HepG2 (cell line): ENCODE measurements at regions not wholly inside any gene's neighbourhood (a gene's known extent, or its start where the extent isn't known, plus 50 kb on each side); places are given as distances from the start of the nearest gene placed in this dataset.
A peak's percentile ranks its signal among the peaks of the same experiment; 100 is the strongest.
"Not testable (repeated sequence)": the region's sequence is repeated elsewhere in the genome, so short reads cannot be mapped to it uniquely, and the experiment has no call there.

Experiments used
- ATAC-seq: fragments of 200-7000 bp; cut with Tn5 transposase; 3 replicates; pipeline ENCODE4 v1.9.1; 2020; ENCODE audit warnings: mild to moderate bottlenecking, moderate library complexity
- BruUV-seq: library from RNA; stranded (reverse); fragments of 400-500 nt; replicated peaks from 2 replicates; lab custom pipeline; 2021; lab: Mats Ljungman, UMichigan
- CTCF ChIA-PET: fragments of 300-600 bp; formaldehyde crosslinking; extraction: SDS; loops from one replicate; lab custom pipeline; 2021; ENCODE audit warnings: low total read pairs, inconsistent platforms, low intra/inter-chr PET ratio; lab: Yijun Ruan, JAX
- POLR2A ChIA-PET: fragments of 350-600 bp; sonication (Branson Sonifier 250); formaldehyde crosslinking; loops from one replicate; lab custom pipeline; 2020; ENCODE audit warnings: antibody characterized with exemption, inconsistent platforms; lab: Yijun Ruan, JAX
- DNase-seq: peaks from one replicate; pipeline ENCODE4 v3.0.0-alpha.2; 2015; ENCODE audit warnings: low spot score
- FAIRE-seq: peaks from 3 replicates; lab custom pipeline; 2011; peaks lifted over from hg19 to GRCh38; lab: Jason Lieb, UNC
- H2AFZ ChIP-seq: one replicate; pipeline ENCODE4 v1.6.1; 2011; ENCODE audit warnings: low read length, inconsistent platforms
- H3K27ac ChIP-seq: fragments of 300-600 bp; 3 replicates; pipeline ENCODE4 v1.8.0; 2011; ENCODE audit warnings: mixed run types, mild to moderate bottlenecking, mixed read lengths, low read length, inconsistent platforms; ENCODE audit not compliant: insufficient read depth; ENCODE audit errors: extremely low read length
- H3K27me3 ChIP-seq, 2 experiments: fragments of 200-600 bp in 1 of 2; 2 replicates in 1 of 2; 3 replicates in 1 of 2; pipeline versions ENCODE4 v1.6.0 to v1.8.0; 2011; ENCODE audit warnings: low read length in 2 of 2, mild to moderate bottlenecking in 2 of 2, moderate library complexity in 2 of 2, inconsistent platforms in 1 of 2; ENCODE audit not compliant: insufficient read depth in 2 of 2, control insufficient read depth in 1 of 2
- H3K36me3 ChIP-seq, 2 experiments: fragments of 200-600 bp in 1 of 2; replicated peaks in 1 of 2; 2 replicates in 1 of 2; 3 replicates in 1 of 2; pipeline versions ENCODE4 v1.5.1 to v1.8.0; 2011; ENCODE audit warnings: low read length in 2 of 2, inconsistent platforms in 1 of 2; ENCODE audit not compliant: insufficient read depth in 2 of 2, control insufficient read depth in 1 of 2
- H3K4me1 ChIP-seq: 2 replicates; pipeline ENCODE4 v1.5.1; 2012; ENCODE audit warnings: low read length, inconsistent platforms; ENCODE audit not compliant: insufficient read depth
- H3K4me2 ChIP-seq: 2 replicates; pipeline ENCODE4 v1.6.0; 2011; ENCODE audit warnings: low read depth, low read length, inconsistent platforms
- H3K4me3 ChIP-seq, 3 experiments: fragments of 200-600 bp in 1 of 3; sonication (generic), shearing (Covaris generic) in 1 of 3; replicated peaks in 1 of 3; 2 replicates each; pipeline ENCODE4 v1.5.1; 2011 to 2016; ENCODE audit warnings: low read length in 3 of 3, inconsistent platforms in 2 of 3, low read depth in 2 of 3, mild to moderate bottlenecking in 2 of 3, control low read depth in 1 of 3, mixed read lengths in 1 of 3; ENCODE audit not compliant: insufficient read depth in 1 of 3
- H3K79me2 ChIP-seq: one replicate; pipeline ENCODE4 v1.6.1; 2011; ENCODE audit warnings: low read length, inconsistent platforms; ENCODE audit not compliant: insufficient read depth
- H3K9ac ChIP-seq: 2 replicates; pipeline ENCODE4 v1.6.0; 2011; ENCODE audit warnings: mild to moderate bottlenecking, low read depth, low read length, inconsistent platforms; ENCODE audit not compliant: insufficient read depth
- H3K9me3 ChIP-seq: 2 replicates; pipeline ENCODE4 v1.5.1; 2012; ENCODE audit warnings: mild to moderate bottlenecking, low read length
- H4K20me1 ChIP-seq: 2 replicates; pipeline ENCODE4 v1.6.0; 2011; ENCODE audit warnings: inconsistent platforms, mild to moderate bottlenecking, low read length, moderate library complexity; ENCODE audit not compliant: insufficient read depth
- CHD4 ChIP-seq: fragments of 200-600 bp; sonication (generic); IDR thresholded peaks from 2 replicates; pipeline ENCODE4 v1.7.0; 2017; ENCODE audit warnings: mild to moderate bottlenecking, low read length, borderline replicate concordance
- KLF6 ChIP-seq: IDR thresholded peaks from 2 replicates; pipeline ENCODE4 v1.8.0; 2016; ENCODE audit warnings: missing biosample characterization, missing genetic modification reagents
- NR2F2 ChIP-seq: IDR thresholded peaks from 2 replicates; pipeline ENCODE4 v1.6.1; 2012; ENCODE audit warnings: low read depth, inconsistent platforms, borderline replicate concordance
- RAD21 ChIP-seq: fragments of 450-650 bp; formaldehyde crosslinking; IDR thresholded peaks from 2 replicates; pipeline ENCODE4 v1.5.0; 2020; ENCODE audit warnings: mild to moderate bottlenecking
- RAD51 ChIP-seq: fragments of 450-650 bp; IDR thresholded peaks from 2 replicates; pipeline ENCODE4 v1.6.1; 2016; ENCODE audit warnings: borderline replicate concordance
- WIZ ChIP-seq: sonication (generic); formaldehyde crosslinking; IDR thresholded peaks from 2 replicates; pipeline ENCODE4 v1.5.1; 2020; ENCODE audit warnings: mild to moderate bottlenecking, missing genetic modification reagents
- ZBTB7B ChIP-seq: sonication (generic); formaldehyde crosslinking; IDR thresholded peaks from 2 replicates; pipeline ENCODE4 v1.4.0; 2020; ENCODE audit warnings: missing genetic modification reagents
- ZHX1 ChIP-seq: sonication (generic); formaldehyde crosslinking; IDR thresholded peaks from 2 replicates; pipeline ENCODE4 v1.8.1; 2022; ENCODE audit warnings: low read depth, mild to moderate bottlenecking, missing genetic modification reagents
- ZNF17 ChIP-seq: sonication (generic); formaldehyde crosslinking; IDR thresholded peaks from 2 replicates; pipeline ENCODE4 v1.5.0; 2020; ENCODE audit warnings: mild to moderate bottlenecking, missing genetic modification reagents
- ZNF572 ChIP-seq: sonication (generic); formaldehyde crosslinking; IDR thresholded peaks from 2 replicates; pipeline ENCODE4 v1.5.1; 2020; ENCODE audit warnings: mild to moderate bottlenecking, missing genetic modification reagents
- ZNF775 ChIP-seq: sonication (generic); formaldehyde crosslinking; IDR thresholded peaks from 2 replicates; pipeline ENCODE4 v1.4.0; 2020; ENCODE audit warnings: missing genetic modification reagents, mild to moderate bottlenecking, moderate library complexity, borderline replicate concordance
- WGBS: methylation state at CpG from one replicate; pipeline ENCODE4 v1.1.6; 2017; ENCODE audit warnings: low lambda C conversion rate; 5-methylcytosine and 5-hydroxymethylcytosine counted together
- in situ Hi-C: cut with HindIII; loops from 2 replicates; pipeline ENCODE4 v1.10.0; 2017; ENCODE audit warnings: low pct_unique_long_range_greater_than_20kb; ENCODE audit not compliant: extremely low pct_ligation_motif_present
- intact Hi-C: fragments of 100-400 bp; cut with micrococcal nuclease; formaldehyde crosslinking; loops from one replicate; pipeline ENCODE4 v1.10.0; 2022; ENCODE audit not compliant: unreplicated experiment

DNA sequence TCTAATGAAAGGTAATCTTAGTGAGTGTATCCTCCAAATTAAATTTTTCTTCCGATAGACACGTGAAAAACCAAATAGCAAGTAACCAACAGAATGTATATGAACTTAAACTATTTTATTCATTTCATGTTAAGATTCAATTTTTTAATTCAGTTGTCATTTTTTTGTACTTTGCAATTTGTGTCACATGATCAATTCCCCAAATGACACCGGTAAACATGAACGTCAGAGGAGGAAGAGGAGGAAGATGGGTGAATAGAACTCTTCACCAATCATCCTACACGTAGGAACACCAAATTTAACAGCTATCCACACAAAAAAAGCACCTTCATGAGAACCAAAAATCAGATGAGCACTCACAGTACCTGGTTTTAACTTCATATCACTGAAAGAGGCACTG, 401.4 kb upstream of the MIR17HG start:
- in situ Hi-C loops, POLR2A ChIA-PET, intact Hi-C loops, H2AFZ ChIP-seq, ATAC-seq, H3K27ac ChIP-seq, DNase-seq, H3K4me2 ChIP-seq, FAIRE-seq, H3K9ac ChIP-seq, H4K20me1 ChIP-seq, H3K4me1 ChIP-seq, H3K36me3 ChIP-seq, H3K4me3 ChIP-seq, CTCF ChIA-PET, H3K27me3 ChIP-seq, BruUV-seq, H3K9me3 ChIP-seq, H3K79me2 ChIP-seq: not testable (repeated sequence)
- peak; percentile 23; the same call in 1 of the 2 replicates for TF ChIP-seq RAD51
- 2% methylated on average over 5 of the region's 5 CpGs for WGBS

DNA sequence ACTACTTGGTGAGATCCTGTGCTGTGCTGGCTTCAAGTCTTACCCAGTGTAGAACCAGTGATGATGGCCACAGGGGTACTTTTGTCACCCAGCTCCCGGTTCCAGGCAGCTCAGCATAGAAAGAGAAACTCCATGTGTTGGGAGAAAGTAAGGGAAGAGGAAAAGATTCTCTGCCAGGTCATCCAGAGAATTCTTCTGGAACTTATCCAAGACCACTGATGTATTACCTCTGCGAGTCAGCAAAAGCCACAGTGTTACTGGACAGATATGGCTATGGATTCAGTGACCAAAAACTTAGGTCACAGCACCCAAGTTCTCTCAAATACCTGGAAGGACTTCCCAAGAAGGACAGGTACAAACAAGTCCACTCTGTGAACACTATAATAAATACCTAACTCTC, 399.5 kb upstream of the MIR17HG start:
- no peaks in the 10 kb centered on the region for H4K20me1 ChIP-seq
- TF ChIP-seq NR2F2 = no peak
- no peak for TF ChIP-seq WIZ (CRISPR knock-in tag)
- no peak for TF ChIP-seq ZNF572 (CRISPR knock-in tag)
- no peak for TF ChIP-seq CHD4
- TF ChIP-seq ZNF17 = no peak
- TF ChIP-seq ZHX1 (CRISPR knock-in tag) = no peak
- no peak for TF ChIP-seq KLF6 (CRISPR knock-in tag)
- no peak for TF ChIP-seq ZBTB7B (CRISPR knock-in tag)
- TF ChIP-seq ZNF775 (CRISPR knock-in tag) = no peak
- no peak for TF ChIP-seq RAD21 (CRISPR knock-in tag)
- FAIRE-seq (no peak), ATAC-seq (no peak), DNase-seq (no peak)
- no TSS peak for BruUV-seq
- no peak overlapping the region for H3K27ac ChIP-seq
- no peak overlapping the region for H3K4me2 ChIP-seq
- no peaks in the 10 kb centered on the region for H3K27me3 ChIP-seq
- H3K79me2 ChIP-seq = no peaks in the 10 kb centered on the region
- H3K4me3 ChIP-seq = no peak overlapping the region
- intact Hi-C loops = no loop called here
- H3K4me1 ChIP-seq = no peaks in the 10 kb centered on the region
- no peaks in the 10 kb centered on the region for H3K9me3 ChIP-seq
- no peaks in the 10 kb centered on the region for H3K36me3 ChIP-seq
- no peak overlapping the region for H2AFZ ChIP-seq
- H3K9ac ChIP-seq = no peak overlapping the region
- in situ Hi-C loops = no loop called here
- WGBS = 0% methylated on average over 2 of the region's 2 CpGs
- ChIA-PET CTCF (no interaction called here), POLR2A (no interaction called here)
